ENCODE measurements at regions not wholly inside any gene's neighbourhood (a gene's known extent, or its start where the extent isn't known, plus 50 kb on each side); places are given as distances from the start of the nearest gene placed in this dataset.

GRCh38 chr5:110053205-110053604 lies 363.5 kb downstream of the MAN2A1 start:
- Histone ChIP-seq H2AFZ (ENCODE audit: low read length) (no peak overlapping the region), H3K9me3 (ENCODE audit: low read length) (no peaks in the 10 kb centered on the region), H3K36me3 (ENCODE audit: insufficient read depth, low read length) (no peaks in the 10 kb centered on the region), H4K20me1 (ENCODE audit: insufficient read depth, low read length) (no peaks in the 10 kb centered on the region), H3K27ac (ENCODE audit: low read depth, low read length, poor library complexity, severe bottlenecking) (peak overlapping the region; percentile 65), H3K9me2 (ENCODE audit: insufficient read depth, low read length) (no peaks in the 10 kb centered on the region), H3K79me2 (ENCODE audit: insufficient read depth, low read depth, low read length) (no peaks in the 10 kb centered on the region), H3K4me1 (ENCODE audit: insufficient read depth, low read length, poor library complexity, severe bottlenecking) (peaks cover 25% of the 10 kb centered on the region), H3K4me3 (ENCODE audit: low read depth, low read length, poor library complexity, severe bottlenecking) (no peak overlapping the region), H3K4me2 (ENCODE audit: low read length) (peak overlapping the region; percentile 64)
- TF ChIP-seq CTCF (conservative IDR thresholded peaks at IDR 0.05; ENCODE audit: low read length) (no peak), EZH2phosphoT487 (IDR thresholded peaks at IDR 0.05; ENCODE audit: borderline replicate concordance, low read depth, low read length) (no peak)
- BruUV-seq (replicated peaks), result no TSS peak
- intact Hi-C loops (cut with micrococcal nuclease; ENCODE audit: unreplicated experiment), result loop anchor here (1.0 kb wide), 1 partner anchor 362 kb away; no protein-coding TSS in a partner anchor
- ChIA-PET CTCF (ENCODE audit: unreplicated experiment) (no interaction called here), POLR2A (interaction anchor here (1.1 to 1.6 kb wide), 2 partner anchors 18 to 733 kb away, joined by 3 read pairs; no protein-coding TSS in a partner anchor)
- no peak for DNase-seq (ENCODE audit: low spot score)

- POLR2A ChIA-PET, result interaction anchor here (0.7 to 1.6 kb wide), 4 partner anchors 11 to 734 kb away, joined by 3 read pairs; no protein-coding TSS in a partner anchor
- peak overlapping the region; percentile 64 for H3K4me2 ChIP-seq (ENCODE audit: low read length)
These were observed 364.1 kb downstream of the MAN2A1 start for GRCh38 chr5:110053824-110054223.

More at GRCh38 chr5:110053824-110054223, 364.1 kb downstream of the MAN2A1 start:
- peak overlapping the region; percentile 77 for H2AFZ ChIP-seq (ENCODE audit: low read length)
- CTCF ChIA-PET (ENCODE audit: unreplicated experiment), result no interaction called here
- H3K4me3 ChIP-seq (ENCODE audit: low read depth, low read length, poor library complexity, severe bottlenecking), result peak overlapping the region; percentile 42
- DNase-seq (ENCODE audit: low spot score), result peak; percentile 24
- no peaks in the 10 kb centered on the region for H3K9me3 ChIP-seq (ENCODE audit: low read length)
- no peaks in the 10 kb centered on the region for H3K36me3 ChIP-seq (ENCODE audit: insufficient read depth, low read length)
- peaks cover 25% of the 10 kb centered on the region for H3K4me1 ChIP-seq (ENCODE audit: insufficient read depth, low read length, poor library complexity, severe bottlenecking)
- no peaks in the 10 kb centered on the region for H3K9me2 ChIP-seq (ENCODE audit: insufficient read depth, low read length)
- no peaks in the 10 kb centered on the region for H3K79me2 ChIP-seq (ENCODE audit: insufficient read depth, low read depth, low read length)
- BruUV-seq (replicated peaks), result no TSS peak
- H4K20me1 ChIP-seq (ENCODE audit: insufficient read depth, low read length), result no peaks in the 10 kb centered on the region
- intact Hi-C loops (cut with micrococcal nuclease; ENCODE audit: unreplicated experiment), result loop anchor here (1.0 kb wide), 2 partner anchors 133 to 363 kb away; no protein-coding TSS in a partner anchor
- peak overlapping the region; percentile 65 for H3K27ac ChIP-seq (ENCODE audit: low read depth, low read length, poor library complexity, severe bottlenecking)
- TF ChIP-seq CTCF (conservative IDR thresholded peaks at IDR 0.05; ENCODE audit: low read length), result no peak
- TF ChIP-seq EZH2phosphoT487 (IDR thresholded peaks at IDR 0.05; ENCODE audit: borderline replicate concordance, low read depth, low read length), result no peak
